NCI-H1930 (cell line): ENCODE measurements at regions not wholly inside any gene's neighbourhood (a gene's known extent, or its start where the extent isn't known, plus 50 kb on each side); places are given as distances from the start of the nearest gene placed in this dataset.
A peak's percentile ranks its signal among the peaks of the same experiment; 100 is the strongest.
"Not testable (repeated sequence)": the region's sequence is repeated elsewhere in the genome, so short reads cannot be mapped to it uniquely, and the experiment has no call there.

Experiments used
- DNase-seq, 2 experiments: peaks; one replicate each; lab custom pipeline; 2025; lab: John Stamatoyannopoulos, UW

- DNase-seq = no peak
These were observed 278.0 kb downstream of the ZBBX start for GRCh38 chr3:167102071-167102470.

DNA sequence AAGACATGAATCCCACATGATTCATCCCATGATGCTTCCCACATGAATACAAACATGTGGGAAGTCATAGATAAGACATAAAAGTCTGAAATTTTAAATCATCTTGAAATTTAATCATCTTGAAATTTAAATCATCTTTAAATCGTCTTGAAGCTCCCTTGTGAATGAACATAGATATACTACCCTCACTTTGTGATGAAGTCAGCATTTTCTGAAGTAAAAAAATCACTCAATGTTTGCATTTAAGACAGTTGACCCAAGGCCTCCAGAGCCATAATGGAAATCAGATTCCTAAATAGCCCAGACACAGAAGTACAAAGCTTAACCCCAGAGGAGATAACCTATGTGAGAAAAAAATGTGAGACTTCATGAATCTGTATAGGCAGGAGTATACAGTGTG, 279.4 kb downstream of the ZBBX start:
- DNase-seq = no peak

- DNase-seq = no peak
These were observed 279.9 kb downstream of the ZBBX start for GRCh38 chr3:167100200-167100599.

DNA sequence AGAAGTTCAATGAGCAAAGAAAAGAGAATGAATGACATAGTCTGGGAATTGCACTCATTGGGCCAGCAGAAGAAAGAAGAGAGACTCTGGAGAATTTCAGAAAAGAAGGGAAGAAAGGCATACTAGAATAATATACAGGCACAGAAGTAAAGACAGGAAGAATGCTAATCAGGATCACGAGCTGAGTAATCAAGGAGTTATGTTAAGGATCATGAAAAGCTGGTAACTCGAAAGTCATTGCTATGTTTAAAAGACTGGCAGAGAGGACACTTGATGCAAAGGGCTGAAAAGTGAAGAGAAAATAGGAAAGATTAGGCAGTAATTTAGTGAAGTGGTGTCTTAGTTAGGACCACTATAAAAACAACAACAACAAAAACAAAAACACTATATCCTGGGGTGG, 284.1 kb downstream of the ZBBX start:
- no peak for DNase-seq

DNA sequence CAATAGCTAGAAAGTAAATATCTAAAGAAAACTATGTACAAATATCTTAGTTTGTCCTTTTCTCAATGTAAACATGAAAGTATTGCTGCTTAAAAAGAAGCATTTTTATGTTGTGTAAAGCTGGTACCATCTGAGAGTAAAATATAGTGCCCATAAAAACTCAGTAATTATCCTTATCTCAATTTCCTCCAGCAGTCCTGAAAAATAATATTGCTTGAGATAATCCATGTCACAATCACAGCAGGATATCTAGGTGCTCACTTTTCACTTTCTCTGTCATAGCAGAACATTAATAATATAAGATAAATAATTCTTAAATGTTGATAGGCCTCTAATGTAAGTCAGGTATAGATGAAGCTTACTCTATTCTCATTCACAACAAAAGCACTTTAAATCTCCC, 285.5 kb downstream of the ZBBX start:
- DNase-seq = no peak

- no peak for DNase-seq
These were observed 288.9 kb downstream of the ZBBX start for GRCh38 chr3:167091226-167091625.

- no peak for DNase-seq
These were observed 295.6 kb downstream of the ZBBX start for GRCh38 chr3:167084545-167084944.

GRCh38 chr3:167078070-167078622, 302.0 kb downstream of the ZBBX start:
- DNase-seq = no peak

DNA sequence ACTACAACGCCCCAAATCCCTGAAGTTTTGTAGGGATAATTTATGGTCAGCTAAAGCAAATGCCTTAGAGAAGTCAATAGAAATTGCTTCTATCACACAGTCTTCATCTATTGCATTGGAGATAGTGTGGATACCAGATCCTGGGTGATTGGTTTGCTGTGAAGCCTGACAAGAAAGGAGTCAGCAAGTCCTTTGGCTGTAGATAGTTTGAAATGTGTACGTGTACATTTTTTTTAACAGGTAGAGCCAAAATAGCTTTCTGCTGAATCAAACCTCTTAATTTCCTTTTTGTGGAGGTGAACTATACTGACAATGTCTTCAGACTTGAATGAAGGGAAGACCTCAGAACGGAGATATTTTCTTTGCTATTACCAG, 312.3 kb downstream of the ZBBX start:
- no peak for DNase-seq

- no peak for DNase-seq
These were observed 312.9 kb downstream of the ZBBX start for GRCh38 chr3:167066977-167067786.

DNA sequence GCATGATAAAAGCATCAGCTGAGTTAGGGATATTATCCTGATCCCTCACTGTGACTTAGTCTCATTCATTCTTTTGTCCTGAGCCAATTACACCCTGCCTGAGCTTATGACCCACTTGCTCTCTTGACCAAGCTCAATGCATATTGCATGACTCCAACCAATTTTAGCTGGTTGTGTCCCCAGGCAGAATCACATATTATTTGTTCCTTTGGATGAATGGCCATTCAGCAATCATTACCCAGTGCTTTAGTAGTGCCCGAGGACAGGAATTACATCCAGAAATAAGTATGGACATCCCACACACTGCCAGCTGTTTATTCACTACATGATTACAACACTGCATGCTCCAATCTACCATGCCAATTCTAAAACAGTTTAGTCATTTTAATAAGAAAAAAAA, 322.5 kb downstream of the ZBBX start:
- DNase-seq = peak; percentile 69 to 70

DNA sequence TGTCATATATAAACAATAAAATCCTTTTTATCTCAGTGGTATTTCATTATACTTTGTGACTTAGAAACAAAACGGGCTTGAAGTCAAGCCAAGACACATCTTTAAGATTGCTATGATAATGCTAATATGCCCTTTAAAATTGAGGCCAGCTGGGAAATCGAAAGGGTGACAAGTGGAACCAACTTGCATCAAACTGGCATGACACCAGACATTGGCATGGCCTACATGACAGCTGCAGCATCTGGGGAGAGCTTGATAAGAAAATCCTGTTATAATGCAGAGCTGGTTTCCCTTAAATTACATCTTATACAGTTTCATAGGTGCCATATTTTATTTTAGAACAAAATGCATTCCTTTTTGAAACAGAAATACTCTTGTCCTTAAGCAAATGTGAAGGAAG, 325.2 kb downstream of the ZBBX start:
- no peak for DNase-seq

DNA sequence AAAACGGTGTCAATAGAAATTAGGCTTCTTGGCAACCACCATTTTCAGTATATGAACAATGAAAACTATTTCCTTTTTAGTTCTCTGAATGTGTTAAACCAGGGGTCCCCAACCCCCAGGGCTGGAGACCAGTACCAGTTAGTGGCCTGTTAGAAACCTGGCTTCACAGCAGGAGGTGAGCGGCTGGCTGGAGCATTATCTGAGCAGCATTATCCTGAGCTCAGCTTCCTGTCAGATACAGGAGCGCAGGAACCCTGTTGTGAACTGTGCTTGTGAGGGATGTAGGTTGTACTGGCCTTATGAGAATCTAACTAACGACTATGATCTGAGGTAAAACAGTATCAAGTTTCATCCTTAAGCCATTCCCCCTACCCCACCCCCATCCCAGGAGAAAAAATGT, 328.7 kb downstream of the ZBBX start:
- DNase-seq = no peak

- no peak for DNase-seq
These were observed 346.2 kb downstream of the ZBBX start for GRCh38 chr3:167033866-167034265.

- DNase-seq = peak in 1 of 2 experiments; percentile 1
These were observed 347.7 kb downstream of the ZBBX start for GRCh38 chr3:167032267-167032876.

GRCh38 chr3:167031364-167032049, 348.6 kb downstream of the ZBBX start:
- no peak for DNase-seq

DNA sequence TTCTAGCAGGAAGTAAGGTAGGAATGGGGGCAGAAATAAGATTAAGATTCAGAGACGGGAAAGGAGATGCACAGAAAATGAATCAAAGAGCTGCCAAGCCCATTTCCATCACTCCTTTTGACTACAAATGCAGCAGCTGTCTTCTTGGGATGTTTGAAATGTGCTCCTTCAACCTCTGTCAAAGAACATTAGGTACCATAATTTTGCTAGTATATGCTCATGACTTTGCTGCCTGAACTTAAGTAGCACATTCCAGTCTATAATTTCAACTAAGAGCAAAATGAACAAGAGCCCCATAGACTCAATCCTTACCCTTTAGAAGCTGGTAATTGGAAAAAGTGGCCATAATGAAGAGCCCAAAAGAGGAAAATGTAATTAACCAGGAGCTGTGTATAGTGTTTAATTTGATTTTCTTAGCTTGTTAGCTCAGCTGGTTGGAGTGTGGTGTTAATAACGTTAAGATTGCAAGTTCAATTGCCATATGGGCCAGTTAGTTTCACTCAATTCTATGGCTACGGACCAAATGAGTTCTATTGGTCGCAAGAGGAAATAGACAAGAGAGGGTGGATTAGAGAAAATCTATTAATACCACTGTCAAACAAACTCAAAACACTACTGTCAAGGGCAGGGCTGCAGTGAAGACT, 349.9 kb downstream of the ZBBX start:
- no peak for DNase-seq

- not testable (repeated sequence) for DNase-seq
These were observed 360.6 kb downstream of the ZBBX start for GRCh38 chr3:167019503-167019902.

DNA sequence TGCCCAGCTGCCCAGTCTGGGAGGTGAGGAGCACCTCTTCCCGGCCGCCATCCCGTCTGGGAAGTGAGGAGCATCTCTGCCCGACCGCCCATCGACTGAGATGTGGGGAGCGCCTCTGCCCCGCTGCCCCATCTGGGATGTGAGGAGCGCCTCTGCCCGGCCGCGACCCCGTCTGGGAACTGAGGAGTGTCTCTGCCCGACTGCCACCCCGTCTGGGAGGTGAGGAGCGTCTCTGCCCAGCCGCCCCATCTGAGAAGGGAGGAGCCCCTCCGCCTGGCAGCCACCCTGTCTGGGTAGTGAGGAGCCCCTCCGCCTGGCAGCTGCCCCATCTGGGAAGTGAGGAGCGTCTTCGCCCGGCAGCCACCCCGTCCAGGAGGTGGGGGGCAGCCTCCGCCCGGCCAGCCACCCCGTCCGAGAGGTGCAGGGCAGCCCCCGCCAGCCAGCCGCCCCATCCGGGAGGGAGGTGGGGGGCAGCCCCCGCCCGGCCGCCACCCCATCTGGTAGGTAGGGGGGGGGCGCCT, 361.4 kb downstream of the ZBBX start:
- DNase-seq = not testable (repeated sequence)

GRCh38 chr3:167012691-167013090, 367.4 kb downstream of the ZBBX start:
- no peak for DNase-seq

- peak; percentile 58 for DNase-seq
These were observed 371.3 kb downstream of the ZBBX start for GRCh38 chr3:167008791-167009190.

- DNase-seq = no peak
These were observed 378.7 kb downstream of the ZBBX start for GRCh38 chr3:167001374-167001773.
